HepG2 (cell line): ENCODE measurements at regions not wholly inside any gene's neighbourhood (a gene's known extent, or its start where the extent isn't known, plus 50 kb on each side); places are given as distances from the start of the nearest gene placed in this dataset.
"Not testable (repeated sequence)": the region's sequence is repeated elsewhere in the genome, so short reads cannot be mapped to it uniquely, and the experiment has no call there.

ENCODE experiments used
- ATAC-seq: fragments of 200-7000 bp; cut with Tn5 transposase; 3 replicates; pipeline ENCODE4 v1.9.1; 2020; ENCODE audit warnings: mild to moderate bottlenecking, moderate library complexity
- BruUV-seq: library from RNA; stranded (reverse); fragments of 400-500 nt; replicated peaks from 2 replicates; lab custom pipeline; 2021; lab: Mats Ljungman, UMichigan
- CTCF ChIA-PET: fragments of 300-600 bp; formaldehyde crosslinking; extraction: SDS; loops from one replicate; lab custom pipeline; 2021; ENCODE audit warnings: low total read pairs, inconsistent platforms, low intra/inter-chr PET ratio; lab: Yijun Ruan, JAX
- POLR2A ChIA-PET: fragments of 350-600 bp; sonication (Branson Sonifier 250); formaldehyde crosslinking; loops from one replicate; lab custom pipeline; 2020; ENCODE audit warnings: antibody characterized with exemption, inconsistent platforms; lab: Yijun Ruan, JAX
- DNase-seq: peaks from one replicate; pipeline ENCODE4 v3.0.0-alpha.2; 2015; ENCODE audit warnings: low spot score
- FAIRE-seq: peaks from 3 replicates; lab custom pipeline; 2011; peaks lifted over from hg19 to GRCh38; lab: Jason Lieb, UNC
- H2AFZ ChIP-seq: one replicate; pipeline ENCODE4 v1.6.1; 2011; ENCODE audit warnings: low read length, inconsistent platforms
- H3K27ac ChIP-seq: fragments of 300-600 bp; 3 replicates; pipeline ENCODE4 v1.8.0; 2011; ENCODE audit warnings: mixed run types, mild to moderate bottlenecking, mixed read lengths, low read length, inconsistent platforms; ENCODE audit not compliant: insufficient read depth; ENCODE audit errors: extremely low read length
- H3K27me3 ChIP-seq, 2 experiments: fragments of 200-600 bp in 1 of 2; 2 replicates in 1 of 2; 3 replicates in 1 of 2; pipeline versions ENCODE4 v1.6.0 to v1.8.0; 2011; ENCODE audit warnings: low read length in 2 of 2, mild to moderate bottlenecking in 2 of 2, moderate library complexity in 2 of 2, inconsistent platforms in 1 of 2; ENCODE audit not compliant: insufficient read depth in 2 of 2, control insufficient read depth in 1 of 2
- H3K36me3 ChIP-seq, 2 experiments: fragments of 200-600 bp in 1 of 2; replicated peaks in 1 of 2; 2 replicates in 1 of 2; 3 replicates in 1 of 2; pipeline versions ENCODE4 v1.5.1 to v1.8.0; 2011; ENCODE audit warnings: low read length in 2 of 2, inconsistent platforms in 1 of 2; ENCODE audit not compliant: insufficient read depth in 2 of 2, control insufficient read depth in 1 of 2
- H3K4me1 ChIP-seq: 2 replicates; pipeline ENCODE4 v1.5.1; 2012; ENCODE audit warnings: low read length, inconsistent platforms; ENCODE audit not compliant: insufficient read depth
- H3K4me2 ChIP-seq: 2 replicates; pipeline ENCODE4 v1.6.0; 2011; ENCODE audit warnings: low read depth, low read length, inconsistent platforms
- H3K4me3 ChIP-seq, 3 experiments: fragments of 200-600 bp in 1 of 3; sonication (generic), shearing (Covaris generic) in 1 of 3; replicated peaks in 1 of 3; 2 replicates each; pipeline ENCODE4 v1.5.1; 2011 to 2016; ENCODE audit warnings: low read length in 3 of 3, inconsistent platforms in 2 of 3, low read depth in 2 of 3, mild to moderate bottlenecking in 2 of 3, control low read depth in 1 of 3, mixed read lengths in 1 of 3; ENCODE audit not compliant: insufficient read depth in 1 of 3
- H3K79me2 ChIP-seq: one replicate; pipeline ENCODE4 v1.6.1; 2011; ENCODE audit warnings: low read length, inconsistent platforms; ENCODE audit not compliant: insufficient read depth
- H3K9ac ChIP-seq: 2 replicates; pipeline ENCODE4 v1.6.0; 2011; ENCODE audit warnings: mild to moderate bottlenecking, low read depth, low read length, inconsistent platforms; ENCODE audit not compliant: insufficient read depth
- H3K9me3 ChIP-seq: 2 replicates; pipeline ENCODE4 v1.5.1; 2012; ENCODE audit warnings: mild to moderate bottlenecking, low read length
- H4K20me1 ChIP-seq: 2 replicates; pipeline ENCODE4 v1.6.0; 2011; ENCODE audit warnings: inconsistent platforms, mild to moderate bottlenecking, low read length, moderate library complexity; ENCODE audit not compliant: insufficient read depth
- AGO2 ChIP-seq: fragments of 200-400 bp; formaldehyde crosslinking; optimal IDR thresholded peaks from 2 replicates; pipeline ENCODE3; 2017; ENCODE audit warnings: mild to moderate bottlenecking, low read depth, low read length, moderate library complexity
- NCOA5 ChIP-seq: sonication (generic); formaldehyde crosslinking; IDR thresholded peaks from 2 replicates; pipeline ENCODE4 v1.4.0; 2020; ENCODE audit warnings: missing genetic modification reagents
- NFE2L2 ChIP-seq: fragments of 150-350 bp; IDR thresholded peaks from 2 replicates; pipeline ENCODE4 v1.6.1; 2014; ENCODE audit warnings: low read length
- POLR2A ChIP-seq, 2 experiments: IDR thresholded peaks; 2 replicates each; pipeline ENCODE4 v1.6.1; 2011; ENCODE audit warnings: low read depth in 2 of 2, low read length in 2 of 2, mild to moderate bottlenecking in 1 of 2, moderate library complexity in 1 of 2; ENCODE audit not compliant: insufficient read depth in 1 of 2
- SETDB1 ChIP-seq: sonication (generic); formaldehyde crosslinking; IDR thresholded peaks from 2 replicates; pipeline ENCODE4 v1.5.1; 2020; ENCODE audit warnings: missing genetic modification reagents, mild to moderate bottlenecking, borderline replicate concordance
- THAP11 ChIP-seq: IDR thresholded peaks from 2 replicates; pipeline ENCODE4 v1.6.1; 2016; ENCODE audit warnings: missing biosample characterization, missing genetic modification reagents
- ZNF558 ChIP-seq: sonication (generic); formaldehyde crosslinking; IDR thresholded peaks from 2 replicates; pipeline ENCODE4 v1.9.0; 2022; ENCODE audit warnings: mild to moderate bottlenecking, missing genetic modification reagents, borderline replicate concordance
- ZSCAN22 ChIP-seq: sonication (generic); formaldehyde crosslinking; IDR thresholded peaks from 2 replicates; pipeline ENCODE4 v1.4.0; 2020; ENCODE audit warnings: mild to moderate bottlenecking, missing genetic modification reagents
- WGBS: methylation state at CpG from one replicate; pipeline ENCODE4 v1.1.6; 2017; ENCODE audit warnings: low lambda C conversion rate; 5-methylcytosine and 5-hydroxymethylcytosine counted together
- in situ Hi-C: cut with HindIII; loops from 2 replicates; pipeline ENCODE4 v1.10.0; 2017; ENCODE audit warnings: low pct_unique_long_range_greater_than_20kb; ENCODE audit not compliant: extremely low pct_ligation_motif_present
- intact Hi-C: fragments of 100-400 bp; cut with micrococcal nuclease; formaldehyde crosslinking; loops from one replicate; pipeline ENCODE4 v1.10.0; 2022; ENCODE audit not compliant: unreplicated experiment

DNA sequence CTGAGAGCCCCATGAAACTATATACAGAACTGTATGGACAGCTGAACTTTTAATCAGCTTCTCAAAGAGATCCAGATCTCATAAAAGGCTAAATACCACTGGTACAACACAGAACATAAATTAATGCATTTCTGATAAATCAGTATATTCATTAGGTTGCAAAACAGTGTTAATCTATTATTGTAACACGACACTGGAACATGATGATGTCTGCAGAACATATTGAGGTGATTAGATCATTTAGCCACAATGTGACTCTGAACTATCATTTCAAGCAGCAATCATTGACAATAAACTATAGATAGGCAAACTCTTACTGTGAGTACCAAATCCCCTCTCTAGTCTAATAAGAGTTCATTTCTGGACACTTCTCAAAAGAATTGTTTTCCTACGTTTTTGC, 50.3 kb downstream of the GASK1B start:
- FAIRE-seq = no peak
- CTCF ChIA-PET = no interaction called here

DNA sequence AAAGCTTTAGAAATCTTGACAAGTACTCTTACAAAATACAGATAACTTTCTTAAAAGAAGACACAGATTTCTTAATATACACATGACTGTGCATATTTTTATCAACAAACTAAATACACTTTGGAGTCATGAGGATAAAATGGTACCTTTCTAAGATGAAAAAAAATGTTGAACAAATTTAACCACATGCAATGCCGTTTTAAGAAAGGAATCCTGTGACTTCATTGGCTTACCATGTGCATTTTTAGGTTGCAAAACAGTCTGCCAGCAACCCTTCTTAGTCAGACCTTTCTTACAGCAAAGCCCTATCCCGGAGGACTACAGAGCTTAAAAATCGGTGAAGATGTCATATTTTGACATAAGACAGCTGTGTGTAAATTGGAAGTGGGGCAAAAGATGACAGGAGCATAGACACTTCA, 51.7 kb downstream of the GASK1B start:
- ChIA-PET POLR2A (no interaction called here), CTCF (no interaction called here)
- Histone ChIP-seq H3K4me3 (no peak overlapping the region), H3K79me2 (no peaks in the 10 kb centered on the region), H2AFZ (no peak overlapping the region), H3K36me3 (no peaks in the 10 kb centered on the region), H3K4me1 (peaks cover 11% of the 10 kb centered on the region), H3K9me3 (no peaks in the 10 kb centered on the region), H3K27me3 (no peaks in the 10 kb centered on the region), H3K4me2 (no peak overlapping the region), H3K27ac (no peak overlapping the region), H4K20me1 (no peaks in the 10 kb centered on the region), H3K9ac (no peak overlapping the region)
- no TSS peak for BruUV-seq
- WGBS = 39% methylated on average over 3 of the region's 3 CpGs
- DNase-seq (peak; percentile 27), FAIRE-seq (no peak), ATAC-seq (peak; percentile 32)
- in situ Hi-C loops (no loop called here), intact Hi-C loops (no loop called here)
- TF ChIP-seq SETDB1 (CRISPR knock-in tag) (no peak), NFE2L2 (peak; percentile 68)

More for the DNA sequence above, 50.3 kb downstream of the GASK1B start:
- POLR2A ChIA-PET = no interaction called here
- intact Hi-C loops (no loop called here), in situ Hi-C loops (no loop called here)
- no peaks in the 10 kb centered on the region for H3K27me3 ChIP-seq
- H3K36me3 ChIP-seq = peaks cover 3 to 9% of the 10 kb centered on the region in 2 experiments; a peak in 3 of 5 replicates
- no TSS peak for BruUV-seq
- no peaks in the 10 kb centered on the region for H3K9me3 ChIP-seq
- no peak for TF ChIP-seq THAP11
- no peak for TF ChIP-seq POLR2A (IDR thresholded peaks at IDR 0.05; ENCODE audit: insufficient read depth in 1 of 2, low read depth in 2 of 2, low read length in 2 of 2)
- TF ChIP-seq ZNF558 (CRISPR knock-in tag) = no peak
- no peak for TF ChIP-seq NCOA5 (CRISPR knock-in tag)
- TF ChIP-seq ZSCAN22 (CRISPR knock-in tag) = no peak
- TF ChIP-seq AGO2 = peak; percentile 21
- peaks cover 11% of the 10 kb centered on the region for H3K4me1 ChIP-seq
- no peak overlapping the region for H3K9ac ChIP-seq
- H3K27ac ChIP-seq = no peak overlapping the region
- ATAC-seq = no peak
- no peaks in the 10 kb centered on the region for H4K20me1 ChIP-seq
- 88% methylated on average over 2 of the region's 2 CpGs for WGBS
- no peak overlapping the region for H2AFZ ChIP-seq
- no peaks in the 10 kb centered on the region for H3K79me2 ChIP-seq
- H3K4me3 ChIP-seq = no peak overlapping the region
- DNase-seq = no peak
- H3K4me2 ChIP-seq = no peak overlapping the region

DNA sequence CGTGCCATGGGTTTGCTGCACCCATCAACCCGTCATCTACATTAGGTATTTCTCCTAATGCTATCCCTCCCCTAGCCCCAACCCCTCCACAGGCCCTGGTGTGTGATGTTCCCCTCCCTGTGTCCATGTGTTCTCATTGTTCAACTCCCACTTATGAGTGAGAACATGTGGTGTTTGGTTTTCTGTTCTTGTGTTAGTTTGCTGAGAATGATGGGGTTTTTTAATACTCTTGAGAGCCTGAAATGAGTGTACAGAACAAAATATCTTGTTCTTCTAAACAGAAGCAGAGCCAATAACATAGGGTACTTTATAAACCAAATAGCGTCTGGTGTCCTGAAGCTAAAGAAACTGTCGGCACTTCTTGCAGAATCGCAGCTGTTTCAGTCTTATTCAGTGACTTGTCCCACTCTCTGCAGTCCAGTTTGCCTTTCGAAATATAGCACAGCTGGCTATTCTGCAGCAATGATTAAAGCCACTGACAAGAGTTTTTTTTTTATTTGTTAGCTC, 52.1 kb downstream of the GASK1B start:
- 53% methylated on average over 6 of the region's 6 CpGs for WGBS
- H3K9ac ChIP-seq, intact Hi-C loops, H3K4me3 ChIP-seq, DNase-seq, H4K20me1 ChIP-seq, H3K27ac ChIP-seq, FAIRE-seq, CTCF ChIA-PET, H3K27me3 ChIP-seq, H3K4me2 ChIP-seq, BruUV-seq, H3K9me3 ChIP-seq, in situ Hi-C loops, H3K36me3 ChIP-seq, H3K79me2 ChIP-seq, H2AFZ ChIP-seq, POLR2A ChIA-PET: not testable (repeated sequence)
- peak; percentile 68 for ATAC-seq
- H3K4me1 ChIP-seq = peaks cover 11% of the 10 kb centered on the region
